ENCODE measurements at regions not wholly inside any gene's neighbourhood (a gene's known extent, or its start where the extent isn't known, plus 50 kb on each side); places are given as distances from the start of the nearest gene placed in this dataset.

DNA sequence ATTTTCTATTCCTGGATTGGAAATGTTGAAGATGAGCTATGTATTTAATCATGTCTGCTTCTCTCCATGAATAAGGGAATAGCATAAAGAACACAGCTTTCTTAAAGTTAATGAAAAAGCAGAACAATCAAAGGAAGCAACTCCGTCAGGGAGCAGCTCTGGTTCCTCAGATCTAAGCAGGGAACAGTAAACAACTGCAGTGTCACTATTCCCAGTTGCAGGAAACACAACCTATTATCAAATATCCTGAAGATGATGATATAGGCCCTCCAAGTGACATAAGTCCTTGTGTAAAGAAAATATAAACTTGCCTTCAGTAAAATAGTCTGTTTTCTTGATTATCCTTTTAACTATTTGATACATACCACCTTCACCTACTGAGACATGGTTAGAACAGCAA, 228.1 kb downstream of the KCNC2 start:
- no peak for DNase-seq (ENCODE audit: extremely low read depth, low read depth, low spot score)

DNA sequence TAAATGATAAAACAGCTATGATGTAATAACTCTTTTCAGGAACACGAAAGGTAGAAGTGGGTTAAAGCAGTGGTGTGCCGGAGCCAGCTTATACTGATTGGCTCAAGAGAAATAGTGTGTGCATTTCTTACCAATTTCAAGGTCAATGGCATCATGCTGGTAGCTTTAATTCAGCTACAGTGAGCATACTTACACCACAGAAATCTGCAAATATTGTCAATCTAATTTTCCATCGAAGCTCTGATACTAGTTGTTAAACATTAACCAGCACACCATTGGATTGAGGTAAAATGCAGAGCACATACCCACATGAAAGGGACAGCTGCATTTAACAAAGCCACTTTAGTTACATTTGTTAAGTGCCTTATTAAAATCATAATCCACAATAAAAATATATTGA, 225.7 kb downstream of the KCNC2 start:
- no peak for DNase-seq (ENCODE audit: extremely low read depth, low read depth, low spot score)

DNA sequence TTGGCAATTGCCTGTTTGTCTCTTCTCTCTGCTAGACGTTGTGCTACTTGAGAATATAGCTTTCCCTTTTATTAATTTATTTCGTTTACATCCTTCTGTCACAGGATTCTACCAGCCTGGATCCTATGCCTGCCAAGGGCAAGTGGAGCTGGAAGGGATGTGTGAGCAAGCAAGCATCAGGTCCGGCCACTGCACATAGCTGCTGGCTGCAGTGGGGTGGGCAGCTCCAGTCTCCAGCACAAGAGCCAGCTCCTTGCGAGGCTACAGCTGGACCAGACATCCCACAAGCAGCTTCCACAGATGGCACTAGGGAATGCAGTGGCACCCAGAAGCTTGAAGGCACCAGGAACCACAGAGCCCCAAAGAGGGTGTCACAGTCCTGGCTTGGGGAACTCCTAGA, 225.0 kb downstream of the KCNC2 start:
- no peak for DNase-seq (ENCODE audit: extremely low read depth, low read depth, low spot score)

DNA sequence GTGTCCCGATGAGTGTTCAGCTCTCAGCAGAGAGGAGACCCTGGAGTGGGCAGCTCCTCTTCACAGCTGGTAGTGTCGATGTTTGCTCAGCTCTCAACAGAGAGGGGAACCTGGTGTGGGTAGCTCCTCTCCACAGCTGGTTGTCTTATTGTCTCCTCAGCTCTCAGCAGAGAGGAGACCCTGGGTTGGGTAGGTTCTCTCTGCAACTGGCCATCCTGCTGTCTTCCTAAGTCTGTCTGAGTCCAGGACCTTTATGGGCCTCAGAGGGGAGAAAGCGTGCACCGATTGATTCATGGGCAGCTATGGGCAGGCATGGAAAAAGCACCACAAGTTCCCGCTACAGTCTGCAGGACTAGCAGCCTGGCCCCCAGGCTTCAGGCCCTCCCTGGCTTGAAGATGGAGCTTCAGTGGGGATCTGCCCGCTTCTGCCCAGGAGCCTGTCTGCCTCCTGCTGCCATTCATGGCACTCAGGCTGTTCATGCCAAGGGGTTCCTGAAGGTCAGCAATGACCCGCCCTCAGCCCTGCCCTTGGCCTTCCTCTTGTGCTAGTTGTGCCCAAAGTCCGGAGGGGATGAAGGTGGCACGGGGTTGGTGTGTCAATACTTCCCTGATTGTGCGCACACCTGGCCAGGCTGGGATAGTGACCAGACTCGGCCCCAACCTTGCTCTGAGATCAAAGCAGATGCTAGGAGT, 224.2 kb downstream of the KCNC2 start:
- no peak for DNase-seq (ENCODE audit: extremely low read depth, low read depth, low spot score)

DNA sequence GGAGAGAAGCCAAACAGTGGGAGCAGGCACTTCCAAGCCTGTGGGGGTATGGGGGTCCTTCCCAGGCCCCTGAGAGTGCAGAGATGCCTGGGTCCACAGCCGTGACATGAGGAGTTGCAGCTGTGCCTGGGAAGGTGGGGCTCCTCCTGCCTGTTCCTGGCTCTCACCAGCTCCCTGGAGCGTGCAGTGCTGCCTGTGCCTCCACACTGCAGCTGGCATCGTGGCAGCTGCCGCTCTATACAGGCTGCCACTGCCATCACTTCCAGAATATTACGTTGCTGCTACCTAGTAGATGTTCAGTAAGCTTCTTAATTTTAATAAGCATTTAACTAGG, 223.7 kb downstream of the KCNC2 start:
- DNase-seq (ENCODE audit: extremely low read depth, low read depth, low spot score): no peak

DNA sequence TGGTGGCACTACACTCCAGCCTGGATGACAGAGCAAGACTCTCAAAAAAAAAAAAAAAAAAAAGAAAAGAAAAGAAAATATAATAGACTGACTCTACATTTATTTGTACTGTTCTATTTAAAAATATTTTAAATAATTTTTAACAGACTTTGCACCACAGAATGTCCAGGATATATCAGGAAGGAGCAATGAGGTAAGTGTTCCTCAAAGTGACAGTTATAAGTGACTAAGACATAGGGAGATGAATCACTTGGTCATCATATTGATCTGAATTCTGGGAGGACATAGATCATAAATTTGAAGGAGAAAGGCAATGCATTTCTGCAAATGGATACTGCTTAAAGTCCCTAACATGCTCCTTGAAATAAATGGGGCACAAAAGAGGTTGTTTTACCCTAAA, 221.5 kb downstream of the KCNC2 start:
- DNase-seq (ENCODE audit: extremely low read depth, low read depth, low spot score): no peak

Data from glomerular endothelial cell (primary cell).